GM12878 (cell line): ENCODE measurements at regions not wholly inside any gene's neighbourhood (a gene's known extent, or its start where the extent isn't known, plus 50 kb on each side); places are given as distances from the start of the nearest gene placed in this dataset.

ENCODE experiments used
- ATAC-seq: fragments of 200-7000 bp; cut with Tn5 transposase; 3 replicates; pipeline ENCODE4 v1.9.1; 2020; ENCODE audit warnings: mild to moderate bottlenecking, moderate library complexity
- BruUV-seq: library from RNA; stranded (reverse); fragments of 400-500 nt; replicated peaks from 2 replicates; lab custom pipeline; 2021; lab: Mats Ljungman, UMichigan
- CTCF ChIA-PET: fragments of 300-600 bp; sonication (Branson Sonifier 250); formaldehyde crosslinking; extraction: SDS; loops from one replicate; lab custom pipeline; 2021; ENCODE audit warnings: inconsistent platforms; lab: Yijun Ruan, JAX
- POLR2A ChIA-PET: fragments of 350-600 bp; formaldehyde crosslinking; extraction: SDS; loops from one replicate; lab custom pipeline; 2021; ENCODE audit warnings: inconsistent platforms; lab: Charles Lee
- RAD21 ChIA-PET: fragments of 300-600 bp; sonication (Branson Sonifier 250); formaldehyde crosslinking; loops from one replicate; lab custom pipeline; 2023; ENCODE audit warnings: antibody characterized with exemption; ENCODE audit not compliant: unreplicated experiment; lab: Charles Lee
- SMC1A ChIA-PET: fragments of 300-600 bp; sonication (Branson Sonifier 250); formaldehyde crosslinking; loops from one replicate; lab custom pipeline; 2023; ENCODE audit not compliant: unreplicated experiment, uncharacterized antibody; lab: Charles Lee
- DNase-seq: peaks from one replicate; pipeline ENCODE4 v3.0.0-alpha.2; 2011; ENCODE audit warnings: low read depth, low spot score
- FAIRE-seq: peaks from 3 replicates; lab custom pipeline; 2011; peaks lifted over from hg19 to GRCh38; lab: Jason Lieb, UNC
- H2AFZ ChIP-seq: 2 replicates; pipeline ENCODE4 v1.6.0; 2011; ENCODE audit warnings: low read depth, low read length, control low read depth; ENCODE audit not compliant: control insufficient read depth
- H3K27ac ChIP-seq: 2 replicates; pipeline ENCODE4 v1.5.1; 2011; ENCODE audit warnings: control low read depth; ENCODE audit not compliant: control insufficient read depth, insufficient read depth
- H3K27me3 ChIP-seq, 2 experiments: replicated peaks in 1 of 2; 2 replicates each; pipeline versions ENCODE4 v1.6.0 to v1.6.1; 2011; ENCODE audit warnings: low read length in 1 of 2; ENCODE audit not compliant: control insufficient read depth in 2 of 2, insufficient read depth in 2 of 2
- H3K36me3 ChIP-seq, 2 experiments: 2 replicates each; pipeline ENCODE4 v1.5.1; 2011; ENCODE audit warnings: low read length in 1 of 2; ENCODE audit not compliant: control insufficient read depth in 2 of 2, insufficient read depth in 2 of 2
- H3K4me1 ChIP-seq: 2 replicates; pipeline ENCODE4 v1.6.1; 2011; ENCODE audit warnings: mild to moderate bottlenecking, low read length, moderate library complexity, mixed read lengths; ENCODE audit not compliant: control insufficient read depth, insufficient read depth
- H3K4me2 ChIP-seq: 2 replicates; pipeline ENCODE4 v1.6.0; 2011; ENCODE audit warnings: control low read depth; ENCODE audit not compliant: control insufficient read depth, insufficient read depth
- H3K4me3 ChIP-seq: fragments of 200-600 bp; sonication (generic); 2 replicates; pipeline ENCODE4 v1.5.1; 2016
- H3K79me2 ChIP-seq: 2 replicates; pipeline ENCODE4 v1.6.0; 2011; ENCODE audit warnings: low read length; ENCODE audit not compliant: control insufficient read depth, insufficient read depth
- H3K9ac ChIP-seq: 2 replicates; pipeline ENCODE4 v1.8.0; 2011; ENCODE audit warnings: low read length, control low read depth, mixed read lengths; ENCODE audit not compliant: control insufficient read depth, insufficient read depth
- H3K9me3 ChIP-seq: replicated peaks from 3 replicates; pipeline ENCODE4 v1.5.1; 2011; ENCODE audit warnings: mild to moderate bottlenecking, low read length; ENCODE audit not compliant: control insufficient read depth, insufficient read depth
- H4K20me1 ChIP-seq: 2 replicates; pipeline ENCODE4 v1.6.0; 2011; ENCODE audit not compliant: control insufficient read depth, insufficient read depth
- BCL11A ChIP-seq: IDR thresholded peaks from 2 replicates; pipeline ENCODE4 v1.6.1; 2011; ENCODE audit warnings: low read depth, low read length
- DPF2 ChIP-seq: fragments of 450-650 bp; IDR thresholded peaks from 2 replicates; pipeline ENCODE4 v1.6.1; 2017; ENCODE audit warnings: mild to moderate bottlenecking
- SMAD1 ChIP-seq: fragments of 450-650 bp; IDR thresholded peaks from 2 replicates; pipeline ENCODE4 v1.6.1; 2018; ENCODE audit warnings: mild to moderate bottlenecking, low read depth; ENCODE audit not compliant: partially characterized antibody
- SMARCA5 ChIP-seq: fragments of 450-650 bp; IDR thresholded peaks from 2 replicates; pipeline ENCODE4 v1.6.1; 2017; ENCODE audit warnings: mild to moderate bottlenecking
- YY1 ChIP-seq: IDR thresholded peaks from 2 replicates; pipeline ENCODE4 v1.6.1; 2011; ENCODE audit warnings: low read depth, mild to moderate bottlenecking, low read length
- ZNF274 ChIP-seq: IDR thresholded peaks from one replicate; pipeline ENCODE4 v1.8.0; 2011; ENCODE audit not compliant: insufficient read length, insufficient read depth
- ZSCAN29 ChIP-seq: fragments of 450-650 bp; IDR thresholded peaks from 2 replicates; pipeline ENCODE4 v1.6.1; 2017; ENCODE audit warnings: mild to moderate bottlenecking, moderate library complexity
- WGBS: methylation state at CpG from one replicate; pipeline ENCODE4 v1.1.6; 2016; ENCODE audit warnings: low lambda C conversion rate; ENCODE audit not compliant: insufficient replicate concordance, insufficient coverage; ENCODE audit errors: missing lambda C conversion rate; 5-methylcytosine and 5-hydroxymethylcytosine counted together
- in situ Hi-C: fragments of 300-500 bp; cut with MboI; formaldehyde crosslinking; loops from 9 replicates; pipeline ENCODE4 v1.14.3; 2018; ENCODE audit warnings: mixed read lengths
- intact Hi-C: fragments of 100-400 bp; cut with micrococcal nuclease; formaldehyde crosslinking; loops from one replicate; pipeline ENCODE4 v1.14.2; 2022; ENCODE audit not compliant: unreplicated experiment
- TF ChIP-seq, protein P1 (sequence below): fragments of 450-650 bp; IDR thresholded peaks from 2 replicates; pipeline ENCODE4 v1.6.1; 2017; ENCODE audit warnings: mild to moderate bottlenecking, moderate library complexity

DNA sequence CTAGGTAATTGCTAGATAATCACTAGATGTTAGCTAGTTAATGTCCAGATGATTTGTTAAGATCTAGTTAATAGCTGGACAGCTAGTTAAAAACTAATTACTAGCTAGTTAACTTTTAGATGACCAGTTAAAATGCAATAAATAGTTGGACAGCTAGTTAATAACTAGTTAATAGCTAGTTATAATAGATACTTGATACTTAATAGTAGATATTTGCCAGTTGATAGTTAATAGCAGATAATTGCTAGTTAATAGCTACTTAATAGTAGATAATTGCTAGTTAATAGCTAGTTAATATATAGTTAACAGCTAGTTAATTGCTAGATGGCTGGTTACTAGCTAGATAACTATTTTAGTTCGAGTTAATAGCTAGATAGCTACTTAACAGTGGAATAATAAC, 631.4 kb upstream of the CT83 start (continued):
- no peak for TF ChIP-seq ZSCAN29
- TF ChIP-seq, all 136 proteins: peak for 0

DNA sequence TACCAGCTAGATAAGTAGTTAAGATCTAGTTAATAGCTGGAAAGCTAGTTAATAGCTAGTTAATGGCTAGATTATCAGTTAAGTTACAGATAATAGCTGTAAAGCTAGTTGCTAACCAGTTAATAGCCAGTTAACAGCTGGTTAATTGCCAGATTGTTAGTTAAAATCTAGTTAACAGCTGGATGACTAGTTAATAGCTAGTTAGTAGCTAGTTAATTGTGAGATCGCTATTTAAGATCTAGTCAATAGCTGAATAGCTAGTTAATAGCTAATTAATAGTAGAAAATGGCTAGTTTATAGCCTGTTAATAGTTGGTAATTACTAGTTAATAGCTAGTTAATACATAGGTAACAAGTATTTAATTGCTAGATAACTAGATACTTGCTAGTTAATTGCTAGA, 630.5 kb upstream of the CT83 start:
- no peak overlapping the region for H3K4me3 ChIP-seq
- no peak overlapping the region for H3K27ac ChIP-seq
- DNase-seq (no peak), FAIRE-seq (no peak)
- RAD21 ChIA-PET: no interaction called here
- in situ Hi-C loops: no loop called here
- H4K20me1 ChIP-seq: no peaks in the 10 kb centered on the region
- H3K9me3 ChIP-seq: no peaks in the 10 kb centered on the region; the same call in 1 of the 3 replicates
- intact Hi-C loops: no loop called here
- no peaks in the 10 kb centered on the region for H3K36me3 ChIP-seq
- CTCF ChIA-PET: no interaction called here
- H3K27me3 ChIP-seq: no peaks in the 10 kb centered on the region
- 7% methylated on average over 1 of the region's 1 CpG for WGBS
- no peaks in the 10 kb centered on the region for H3K4me1 ChIP-seq
- H2AFZ ChIP-seq: no peak overlapping the region
- no peaks in the 10 kb centered on the region for H3K79me2 ChIP-seq
- POLR2A ChIA-PET: no interaction called here
- BruUV-seq: no TSS peak
- no peak overlapping the region for H3K4me2 ChIP-seq
- no peak for TF ChIP-seq DPF2
- no peak for TF ChIP-seq ZNF274
- no peak for TF ChIP-seq YY1
- no peak for TF ChIP-seq SMARCA5
- no peak for TF ChIP-seq SMAD1
- TF ChIP-seq BCL11A: no peak
- TF ChIP-seq, protein P1, sequence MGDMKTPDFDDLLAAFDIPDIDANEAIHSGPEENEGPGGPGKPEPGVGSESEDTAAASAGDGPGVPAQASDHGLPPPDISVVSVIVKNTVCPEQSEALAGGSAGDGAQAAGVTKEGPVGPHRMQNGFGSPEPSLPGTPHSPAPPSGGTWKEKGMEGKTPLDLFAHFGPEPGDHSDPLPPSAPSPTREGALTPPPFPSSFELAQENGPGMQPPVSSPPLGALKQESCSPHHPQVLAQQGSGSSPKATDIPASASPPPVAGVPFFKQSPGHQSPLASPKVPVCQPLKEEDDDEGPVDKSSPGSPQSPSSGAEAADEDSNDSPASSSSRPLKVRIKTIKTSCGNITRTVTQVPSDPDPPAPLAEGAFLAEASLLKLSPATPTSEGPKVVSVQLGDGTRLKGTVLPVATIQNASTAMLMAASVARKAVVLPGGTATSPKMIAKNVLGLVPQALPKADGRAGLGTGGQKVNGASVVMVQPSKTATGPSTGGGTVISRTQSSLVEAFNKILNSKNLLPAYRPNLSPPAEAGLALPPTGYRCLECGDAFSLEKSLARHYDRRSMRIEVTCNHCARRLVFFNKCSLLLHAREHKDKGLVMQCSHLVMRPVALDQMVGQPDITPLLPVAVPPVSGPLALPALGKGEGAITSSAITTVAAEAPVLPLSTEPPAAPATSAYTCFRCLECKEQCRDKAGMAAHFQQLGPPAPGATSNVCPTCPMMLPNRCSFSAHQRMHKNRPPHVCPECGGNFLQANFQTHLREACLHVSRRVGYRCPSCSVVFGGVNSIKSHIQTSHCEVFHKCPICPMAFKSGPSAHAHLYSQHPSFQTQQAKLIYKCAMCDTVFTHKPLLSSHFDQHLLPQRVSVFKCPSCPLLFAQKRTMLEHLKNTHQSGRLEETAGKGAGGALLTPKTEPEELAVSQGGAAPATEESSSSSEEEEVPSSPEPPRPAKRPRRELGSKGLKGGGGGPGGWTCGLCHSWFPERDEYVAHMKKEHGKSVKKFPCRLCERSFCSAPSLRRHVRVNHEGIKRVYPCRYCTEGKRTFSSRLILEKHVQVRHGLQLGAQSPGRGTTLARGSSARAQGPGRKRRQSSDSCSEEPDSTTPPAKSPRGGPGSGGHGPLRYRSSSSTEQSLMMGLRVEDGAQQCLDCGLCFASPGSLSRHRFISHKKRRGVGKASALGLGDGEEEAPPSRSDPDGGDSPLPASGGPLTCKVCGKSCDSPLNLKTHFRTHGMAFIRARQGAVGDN: no peak
- TF ChIP-seq, all 136 proteins: peak for 0
- ATAC-seq: no peak
- SMC1A ChIA-PET: interaction anchor here (0.9 to 1.3 kb wide), 3 partner anchors 9 to 13 kb away, joined by 3 to 4 read pairs (median 4); no protein-coding TSS in a partner anchor
- H3K9ac ChIP-seq: no peak overlapping the region
